GM18517 (cell line): ENCODE measurements at regions not wholly inside any gene's neighbourhood (a gene's known extent, or its start where the extent isn't known, plus 50 kb on each side); places are given as distances from the start of the nearest gene placed in this dataset.

Experiments used
- ATAC-seq: cut with Tn5 transposase; IDR thresholded peaks from one replicate; pipeline ENCODE4 v1.9.1; 2021; ENCODE audit warnings: mild to moderate bottlenecking, moderate library complexity; ENCODE audit not compliant: unreplicated experiment

DNA sequence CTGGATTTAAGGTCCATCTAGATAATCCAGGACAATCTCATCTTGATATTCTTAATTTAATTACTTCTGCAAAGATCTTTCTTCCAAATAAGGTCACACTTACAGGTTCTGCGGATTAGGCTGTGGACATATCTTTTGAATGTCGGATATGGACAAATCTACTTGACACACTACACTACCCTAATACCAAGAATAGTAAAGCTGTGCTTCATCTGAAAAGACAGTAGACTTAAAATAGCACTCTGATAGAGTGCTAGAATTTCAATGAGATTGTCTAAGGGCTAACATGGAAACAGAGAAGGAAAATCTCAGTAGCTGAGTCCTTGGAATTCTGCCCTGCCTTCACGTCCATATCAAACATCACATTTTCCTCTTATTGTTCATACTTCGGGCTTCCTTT is 1238.0 kb downstream of the EPHA7 start:
- ATAC-seq = no peak

GRCh38 chr6:92180090-92180489 is 1239.3 kb downstream of the EPHA7 start:
- ATAC-seq = no peak

- no peak for ATAC-seq
Measured at GRCh38 chr6:92176666-92177065, 1242.7 kb downstream of the EPHA7 start.

- no peak for ATAC-seq
Measured at GRCh38 chr6:92174398-92175073, 1244.8 kb downstream of the EPHA7 start.

DNA sequence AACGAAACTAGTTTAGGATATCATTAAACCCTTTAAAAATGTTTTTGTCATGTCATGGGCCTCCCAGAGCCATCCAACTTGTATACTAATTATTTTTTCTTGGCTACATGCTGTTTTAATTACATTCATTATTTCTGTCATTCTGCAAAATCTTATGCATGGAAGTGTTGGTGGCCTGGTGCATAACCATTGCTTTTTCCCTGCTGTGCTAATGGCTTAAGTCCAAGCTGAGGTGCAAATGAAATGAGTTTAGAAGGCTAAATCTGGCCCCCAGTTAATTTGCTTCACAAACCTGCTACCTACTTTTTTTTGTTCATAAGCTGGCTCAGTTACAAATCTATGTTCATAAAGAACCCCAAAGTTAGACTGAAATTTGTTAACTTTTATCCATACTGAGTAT is 1249.9 kb downstream of the EPHA7 start:
- no peak for ATAC-seq

GRCh38 chr6:92166666-92167065 is 1252.7 kb downstream of the EPHA7 start:
- no peak for ATAC-seq

DNA sequence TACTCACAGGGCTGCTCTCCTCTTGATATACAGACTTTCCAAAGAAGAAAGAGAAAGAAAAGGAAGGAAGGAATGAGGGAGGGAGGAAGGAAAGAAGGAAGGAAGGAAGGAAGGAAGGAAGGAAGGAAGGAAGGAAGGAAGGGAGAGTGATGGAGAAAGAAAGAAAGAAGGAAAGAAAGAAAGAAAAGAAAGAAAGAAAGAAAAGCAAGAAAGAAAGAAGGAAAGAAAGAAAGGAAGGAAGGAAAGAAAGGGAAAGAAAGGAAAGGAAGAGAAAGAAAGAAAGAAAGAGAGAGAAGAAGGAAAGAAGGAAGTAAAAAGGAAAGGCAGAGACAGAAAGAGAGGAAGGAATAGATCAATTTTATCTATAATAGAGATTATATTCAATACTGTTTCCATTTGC is 1257.4 kb downstream of the EPHA7 start:
- no peak for ATAC-seq

GRCh38 chr6:92160226-92160625 is 1259.1 kb downstream of the EPHA7 start:
- ATAC-seq = no peak

DNA sequence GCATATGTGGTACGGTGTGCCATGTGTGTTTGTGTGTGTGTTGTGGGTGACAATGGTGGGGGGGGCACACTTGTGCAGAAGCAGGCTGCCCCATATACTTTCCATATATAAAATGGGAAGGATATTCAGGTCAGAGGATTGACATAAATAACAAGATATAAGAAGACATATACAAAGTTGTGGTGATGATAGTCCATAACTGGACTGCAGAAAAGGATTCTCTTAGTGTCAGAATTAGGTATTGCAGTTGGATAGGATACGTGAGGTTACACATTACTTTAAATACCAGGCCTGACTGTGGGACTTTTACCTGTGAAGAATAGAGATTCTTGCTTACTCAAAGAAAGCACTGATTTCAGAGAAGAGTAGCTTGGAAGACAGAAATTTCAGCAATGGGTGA is 1260.3 kb downstream of the EPHA7 start:
- ATAC-seq = no peak

- no peak for ATAC-seq
Measured at GRCh38 chr6:92150553-92150952, 1268.8 kb downstream of the EPHA7 start.

DNA sequence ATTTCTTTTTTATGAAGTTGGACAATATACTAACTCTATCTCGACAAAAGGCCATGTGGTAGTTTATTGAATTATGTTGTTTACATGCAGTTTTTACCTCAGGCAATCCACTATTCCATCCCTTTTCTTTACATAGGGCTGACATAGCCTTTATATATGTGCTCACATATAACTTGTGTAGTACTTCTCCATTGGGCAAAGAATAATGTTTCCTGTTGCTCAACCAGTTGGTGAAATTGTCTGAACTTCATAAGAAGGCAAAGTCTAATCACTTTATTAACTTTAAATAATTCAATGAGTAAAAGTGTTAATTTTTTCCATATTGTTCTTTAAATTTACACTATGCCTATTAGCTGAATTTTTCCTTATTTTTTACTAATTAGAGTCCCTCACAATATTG is 1272.1 kb downstream of the EPHA7 start:
- ATAC-seq = no peak

- ATAC-seq = no peak
Measured at GRCh38 chr6:92139601-92140000, 1279.8 kb downstream of the EPHA7 start.

- ATAC-seq = no peak
Measured at GRCh38 chr6:92132957-92133356, 1286.4 kb downstream of the EPHA7 start.

- no peak for ATAC-seq
Measured at GRCh38 chr6:92132457-92132856, 1286.9 kb downstream of the EPHA7 start.

DNA sequence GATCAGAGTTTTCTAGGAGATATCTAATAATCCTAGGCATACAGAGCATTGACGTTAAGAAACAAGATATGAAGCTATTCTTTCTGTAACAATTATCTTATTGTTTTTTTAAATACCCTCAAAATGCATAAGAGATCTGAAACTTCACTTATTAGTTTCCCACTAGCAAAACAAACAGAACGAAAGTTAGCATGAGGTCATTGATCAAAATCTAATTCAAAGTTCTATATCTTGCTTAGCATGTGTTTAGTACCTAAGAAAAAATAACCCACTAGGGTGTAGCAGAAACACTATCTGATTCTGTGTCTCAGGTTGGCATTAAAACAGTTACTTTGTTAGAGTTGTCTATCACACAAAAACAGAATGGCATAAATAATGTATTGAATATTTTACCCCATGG is 1288.4 kb downstream of the EPHA7 start:
- no peak for ATAC-seq

- ATAC-seq = no peak
Measured at GRCh38 chr6:92126983-92127382, 1292.4 kb downstream of the EPHA7 start.

DNA sequence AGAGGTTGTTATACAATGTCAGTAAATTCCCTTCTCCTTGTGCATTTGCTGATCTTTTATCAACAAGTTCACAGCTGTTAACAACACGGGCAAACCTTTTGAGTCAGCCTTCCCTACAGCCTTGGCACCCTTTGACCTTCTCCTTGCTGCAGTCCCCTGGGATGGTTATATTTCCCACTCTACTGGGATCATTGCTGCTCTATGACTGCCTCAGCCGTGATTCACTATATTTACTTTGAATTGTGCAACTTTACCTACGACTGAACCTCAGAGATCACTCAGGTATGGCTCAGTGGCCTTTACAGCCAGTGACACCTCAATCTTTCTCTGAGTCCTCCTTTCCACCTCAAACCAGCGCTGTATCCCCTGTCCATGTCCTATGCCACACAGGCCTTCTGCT is 1293.3 kb downstream of the EPHA7 start:
- no peak for ATAC-seq

DNA sequence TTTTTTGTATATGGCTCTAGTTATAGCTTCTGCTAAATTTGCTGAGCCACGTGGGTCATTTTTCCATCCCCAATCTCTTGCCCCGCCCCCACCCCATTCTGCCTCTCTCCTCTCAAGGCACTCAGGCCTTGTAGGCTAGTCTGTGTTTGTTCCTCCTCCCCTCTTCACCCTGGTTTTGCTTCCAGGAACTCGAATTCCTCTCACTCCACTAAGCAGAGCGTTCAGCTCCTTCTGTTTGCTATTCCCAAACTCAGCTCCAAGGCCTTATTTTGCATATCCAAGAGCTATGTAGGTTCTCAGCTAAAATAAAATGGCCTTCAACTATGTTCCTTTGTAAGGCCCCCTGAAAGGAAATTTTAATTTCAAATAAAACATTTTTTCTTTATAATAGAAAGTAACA is 1293.7 kb downstream of the EPHA7 start:
- ATAC-seq = no peak

GRCh38 chr6:92124200-92124651 is 1295.1 kb downstream of the EPHA7 start:
- no peak for ATAC-seq

DNA sequence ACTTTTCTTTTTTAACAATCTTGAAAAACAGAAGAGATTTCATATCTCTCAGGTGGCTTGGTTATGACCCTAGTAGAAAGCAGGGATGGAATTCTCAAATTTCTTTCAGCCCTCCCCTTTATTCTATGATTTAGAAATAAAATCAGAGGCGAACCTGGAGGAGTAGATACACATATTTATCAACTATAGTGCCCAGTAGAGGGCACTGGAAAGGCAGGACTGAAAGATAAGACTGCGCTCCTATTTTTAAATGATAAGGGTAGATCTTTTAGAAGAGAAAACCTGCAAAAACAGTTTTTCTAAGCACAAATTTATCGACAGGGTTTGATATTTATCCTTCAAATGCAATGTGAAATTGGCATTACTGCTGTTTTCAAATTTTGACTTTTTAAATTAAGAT is 1296.6 kb downstream of the EPHA7 start:
- no peak for ATAC-seq

GRCh38 chr6:92121228-92121627 is 1298.1 kb downstream of the EPHA7 start:
- no peak for ATAC-seq

DNA sequence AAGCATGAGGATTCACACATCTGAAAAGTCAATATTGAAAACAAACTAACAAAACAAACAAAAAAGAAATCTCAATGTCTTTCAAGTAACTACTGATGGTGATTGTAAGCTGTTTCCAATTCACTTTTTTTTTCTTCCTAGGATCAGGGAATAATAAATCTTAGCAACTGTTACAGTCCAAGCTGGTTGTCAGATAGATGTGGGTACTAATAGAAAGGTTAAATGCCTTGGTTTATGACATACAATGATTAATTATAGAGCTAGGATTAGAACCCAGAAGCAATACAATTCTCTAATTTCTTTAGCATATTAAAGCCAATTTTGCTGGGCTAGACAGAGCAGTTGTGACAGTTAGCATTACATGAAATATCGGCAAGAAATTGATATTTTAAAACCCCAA is 1301.6 kb downstream of the EPHA7 start:
- ATAC-seq = no peak

GRCh38 chr6:92114797-92115196 is 1304.6 kb downstream of the EPHA7 start:
- no peak for ATAC-seq
